PFSK-1 (cell line): ENCODE measurements at regions not wholly inside any gene's neighbourhood (a gene's known extent, or its start where the extent isn't known, plus 50 kb on each side); places are given as distances from the start of the nearest gene placed in this dataset.

ENCODE experiments used
- FOXP2 ChIP-seq: optimal IDR thresholded peaks from 2 replicates; pipeline ENCODE3; 2011; ENCODE audit warnings: borderline replicate concordance, control low read depth, inconsistent platforms; ENCODE audit not compliant: insufficient read depth; ENCODE audit errors: extremely low read length, extremely low read depth
- POLR2AphosphoS5 ChIP-seq: IDR thresholded peaks from 2 replicates; pipeline ENCODE4 v1.6.1; 2012; ENCODE audit warnings: low read depth, mild to moderate bottlenecking, control low read depth, low read length, moderate library complexity
- REST ChIP-seq, 2 experiments: IDR thresholded peaks; 2 replicates each; pipeline versions ENCODE4 v1.6.1 to v1.8.0; 2011 to 2012; ENCODE audit warnings: low read depth in 2 of 2, low read length in 2 of 2, control low read depth in 1 of 2, inconsistent platforms in 1 of 2, mild to moderate bottlenecking in 1 of 2, moderate library complexity in 1 of 2; ENCODE audit not compliant: insufficient read depth in 1 of 2
- SIN3A ChIP-seq: IDR thresholded peaks from 2 replicates; pipeline ENCODE4 v1.6.1; 2012; ENCODE audit warnings: mild to moderate bottlenecking, low read length, moderate library complexity, borderline replicate concordance; ENCODE audit not compliant: insufficient read depth
- TAF1 ChIP-seq: IDR thresholded peaks from 2 replicates; pipeline ENCODE4 v1.6.1; 2012; ENCODE audit warnings: low read length, control low read depth, borderline replicate concordance; ENCODE audit not compliant: insufficient read depth

GRCh38 chr5:18805376-18805775 lies 1171.1 kb downstream of the TAF11L14 start:
- TF ChIP-seq TAF1 = no peak
- TF ChIP-seq SIN3A = no peak
- TF ChIP-seq POLR2AphosphoS5 = no peak
- no peak for TF ChIP-seq FOXP2
- TF ChIP-seq REST (IDR thresholded peaks at IDR 0.05; ENCODE audit: insufficient read depth in 1 of 2, low read depth in 2 of 2, low read length in 2 of 2) = no peak

- TF ChIP-seq POLR2AphosphoS5 = no peak
- TF ChIP-seq SIN3A = no peak
- no peak for TF ChIP-seq FOXP2
- TF ChIP-seq REST (IDR thresholded peaks at IDR 0.05; ENCODE audit: insufficient read depth in 1 of 2, low read depth in 2 of 2, low read length in 2 of 2) = no peak
- TF ChIP-seq TAF1 = no peak
Observed at GRCh38 chr5:18807256-18808149, 1173.2 kb downstream of the TAF11L14 start.

- TF ChIP-seq POLR2AphosphoS5 (no peak), REST (IDR thresholded peaks at IDR 0.05; ENCODE audit: insufficient read depth in 1 of 2, low read depth in 2 of 2, low read length in 2 of 2) (no peak), TAF1 (no peak), SIN3A (no peak), FOXP2 (no peak)
Observed at GRCh38 chr5:18811661-18812060, 1176.3 kb downstream of the CDH18 start.

- TF ChIP-seq TAF1 (no peak), REST (IDR thresholded peaks at IDR 0.05; ENCODE audit: insufficient read depth in 1 of 2, low read depth in 2 of 2, low read length in 2 of 2) (no peak), POLR2AphosphoS5 (no peak), SIN3A (no peak), FOXP2 (no peak)
Observed at GRCh38 chr5:18828351-18828750, 1159.6 kb downstream of the CDH18 start.

GRCh38 chr5:18829539-18829938 lies 1158.5 kb downstream of the CDH18 start:
- TF ChIP-seq SIN3A = no peak
- no peak for TF ChIP-seq POLR2AphosphoS5
- no peak for TF ChIP-seq FOXP2
- no peak for TF ChIP-seq TAF1
- TF ChIP-seq REST (IDR thresholded peaks at IDR 0.05; ENCODE audit: insufficient read depth in 1 of 2, low read depth in 2 of 2, low read length in 2 of 2) = no peak
